RWPE1 (cell line): ENCODE measurements at regions not wholly inside any gene's neighbourhood (a gene's known extent, or its start where the extent isn't known, plus 50 kb on each side); places are given as distances from the start of the nearest gene placed in this dataset.

ENCODE experiments used
- CTCF ChIA-PET: fragments of 350-600 bp; sonication (Branson Sonifier 250); formaldehyde crosslinking; extraction: SDS; loops from one replicate; lab custom pipeline; 2021; lab: Yijun Ruan, JAX
- POLR2A ChIA-PET: fragments of 400-600 bp; formaldehyde crosslinking; extraction: SDS; loops from one replicate; lab custom pipeline; 2020; ENCODE audit warnings: antibody characterized with exemption; ENCODE audit not compliant: low non-redundant PET; lab: Yijun Ruan, JAX
- DNase-seq: peaks from one replicate; pipeline ENCODE4 v3.0.0; 2012; ENCODE audit warnings: low spot score
- H3K27ac ChIP-seq: fragments of 450-650 bp; 2 replicates; pipeline ENCODE4 v1.5.1; 2017
- TF ChIP-seq, protein P1 (sequence below): fragments of 450-650 bp; conservative IDR thresholded peaks from 2 replicates; pipeline ENCODE4 v1.5.1; 2017; ENCODE audit warnings: low read depth, mild to moderate bottlenecking

DNA sequence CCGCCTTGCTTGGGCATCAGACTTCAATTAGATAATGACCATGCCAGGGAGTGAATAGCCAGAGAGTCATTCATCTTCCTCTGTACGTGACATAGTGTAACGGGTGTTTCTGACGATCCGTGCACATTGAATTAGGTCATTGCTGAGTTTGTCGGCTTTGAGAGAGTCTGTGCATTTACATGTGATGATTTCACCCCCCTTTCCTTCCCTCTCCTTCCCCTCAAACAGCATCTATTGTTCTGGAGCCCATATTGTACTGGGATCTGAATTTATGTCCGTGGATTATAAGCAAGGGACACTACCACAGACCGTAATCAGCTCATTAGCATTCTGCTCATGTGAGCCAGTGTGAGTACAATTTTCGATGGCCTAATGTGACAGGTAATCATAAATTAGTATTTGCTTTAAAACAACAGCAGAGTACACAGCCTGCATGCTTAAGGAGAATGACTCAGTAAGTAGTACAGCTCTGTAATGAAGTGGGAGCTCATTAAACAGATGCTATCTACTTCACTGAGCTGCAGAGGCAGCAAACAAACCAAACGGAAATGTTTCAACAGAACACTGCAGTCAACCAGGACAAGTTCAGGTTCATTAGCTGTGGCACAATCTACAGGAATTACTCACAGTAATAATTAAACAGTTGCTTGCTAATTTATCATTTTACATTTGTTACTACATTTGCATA is 302.1 kb downstream of the CSNK1G3 start:
- CTCF ChIA-PET, result no interaction called here
- H3K27ac ChIP-seq, result no peak overlapping the region
- DNase-seq, result no peak
- TF ChIP-seq, protein P1, sequence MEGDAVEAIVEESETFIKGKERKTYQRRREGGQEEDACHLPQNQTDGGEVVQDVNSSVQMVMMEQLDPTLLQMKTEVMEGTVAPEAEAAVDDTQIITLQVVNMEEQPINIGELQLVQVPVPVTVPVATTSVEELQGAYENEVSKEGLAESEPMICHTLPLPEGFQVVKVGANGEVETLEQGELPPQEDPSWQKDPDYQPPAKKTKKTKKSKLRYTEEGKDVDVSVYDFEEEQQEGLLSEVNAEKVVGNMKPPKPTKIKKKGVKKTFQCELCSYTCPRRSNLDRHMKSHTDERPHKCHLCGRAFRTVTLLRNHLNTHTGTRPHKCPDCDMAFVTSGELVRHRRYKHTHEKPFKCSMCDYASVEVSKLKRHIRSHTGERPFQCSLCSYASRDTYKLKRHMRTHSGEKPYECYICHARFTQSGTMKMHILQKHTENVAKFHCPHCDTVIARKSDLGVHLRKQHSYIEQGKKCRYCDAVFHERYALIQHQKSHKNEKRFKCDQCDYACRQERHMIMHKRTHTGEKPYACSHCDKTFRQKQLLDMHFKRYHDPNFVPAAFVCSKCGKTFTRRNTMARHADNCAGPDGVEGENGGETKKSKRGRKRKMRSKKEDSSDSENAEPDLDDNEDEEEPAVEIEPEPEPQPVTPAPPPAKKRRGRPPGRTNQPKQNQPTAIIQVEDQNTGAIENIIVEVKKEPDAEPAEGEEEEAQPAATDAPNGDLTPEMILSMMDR, result no peak
- POLR2A ChIA-PET, result no interaction called here

GRCh38 chr5:123813264-123813663 is 301.3 kb downstream of the CSNK1G3 start:
- CTCF ChIA-PET, result no interaction called here
- no peak overlapping the region for H3K27ac ChIP-seq
- TF ChIP-seq, protein P1, result no peak
- no peak for DNase-seq
- POLR2A ChIA-PET, result no interaction called here

DNA sequence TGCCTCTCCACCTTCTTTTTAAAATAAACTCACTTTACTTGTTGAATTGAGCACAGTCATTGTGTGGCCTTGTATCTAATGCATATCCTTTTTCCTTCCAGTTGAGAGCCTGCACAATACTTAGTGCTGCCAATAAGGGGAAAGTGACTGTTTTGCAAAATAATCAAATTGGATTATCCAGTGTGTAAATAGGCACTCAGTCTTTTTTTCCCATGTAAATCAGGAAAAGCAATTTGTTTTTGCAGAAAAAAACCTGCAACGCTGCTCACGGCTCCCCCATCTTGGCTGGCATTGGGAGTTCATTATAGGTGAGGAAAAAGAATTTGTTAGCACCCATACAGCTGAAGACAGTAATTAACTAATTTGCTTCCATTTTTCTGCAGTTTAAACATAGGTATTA is 299.9 kb downstream of the CSNK1G3 start:
- DNase-seq, result no peak
- H3K27ac ChIP-seq, result no peak overlapping the region
- POLR2A ChIA-PET, result no interaction called here
- TF ChIP-seq, protein P1, result no peak
- CTCF ChIA-PET, result interaction anchor here (0.6 to 0.7 kb wide), 3 partner anchors 41 to 1431 kb away, joined by 3 to 6 read pairs (median 3); no protein-coding TSS in a partner anchor

GRCh38 chr5:123810746-123811340 is 298.9 kb downstream of the CSNK1G3 start:
- POLR2A ChIA-PET, result no interaction called here
- no peak overlapping the region for H3K27ac ChIP-seq
- DNase-seq, result no peak
- TF ChIP-seq, protein P1, result no peak
- CTCF ChIA-PET, result interaction anchor here (0.6 to 0.9 kb wide), 2 partner anchors 186 to 516 kb away, joined by 3 read pairs; no protein-coding TSS in a partner anchor

- DNase-seq, result no peak
- POLR2A ChIA-PET, result no interaction called here
- H3K27ac ChIP-seq, result no peak overlapping the region
- CTCF ChIA-PET, result interaction anchor here (0.9 kb wide), 1 partner anchor 186 kb away, joined by 3 read pairs; no protein-coding TSS in a partner anchor
- TF ChIP-seq, protein P1, result no peak
These were observed 298.3 kb downstream of the CSNK1G3 start for GRCh38 chr5:123810253-123810652.

DNA sequence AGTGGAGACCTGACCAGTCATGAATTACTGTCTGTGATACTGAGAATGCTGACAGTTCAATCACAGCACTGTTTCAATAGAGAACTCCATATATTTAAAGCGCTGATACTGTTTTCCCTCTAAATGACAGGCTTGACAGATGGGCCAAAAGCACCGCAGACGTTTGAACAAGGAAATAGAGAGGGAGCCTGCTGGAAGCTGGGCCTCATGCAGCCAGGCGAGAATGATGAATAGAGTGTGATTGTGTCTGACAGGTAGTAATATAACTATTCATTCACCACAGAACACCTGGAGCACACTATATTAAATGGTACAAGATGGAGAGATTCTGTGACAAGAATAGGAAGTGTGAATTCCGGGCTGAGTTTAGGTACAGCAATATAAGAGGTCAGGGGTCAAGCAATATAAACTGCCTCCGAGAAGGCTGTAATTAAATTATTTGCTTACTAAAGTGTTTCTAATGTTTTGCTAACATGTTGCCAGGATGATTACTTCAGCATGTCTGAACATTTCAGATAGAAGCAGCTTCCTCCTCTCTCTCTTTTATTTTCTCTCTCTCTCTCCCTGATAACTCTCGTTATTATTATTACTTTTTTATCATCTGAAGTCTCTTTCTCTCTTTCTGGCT is 297.7 kb downstream of the CSNK1G3 start:
- TF ChIP-seq, protein P1, result no peak
- DNase-seq, result no peak
- CTCF ChIA-PET, result interaction anchor here (0.9 kb wide), 1 partner anchor 185 kb away, joined by 3 read pairs; no protein-coding TSS in a partner anchor
- POLR2A ChIA-PET, result no interaction called here
- no peak overlapping the region for H3K27ac ChIP-seq
